Neural progenitor cell (in vitro differentiated cells): ENCODE measurements at regions not wholly inside any gene's neighbourhood (a gene's known extent, or its start where the extent isn't known, plus 50 kb on each side); places are given as distances from the start of the nearest gene placed in this dataset.

ENCODE experiments used
- DNase-seq: peaks from one replicate; pipeline ENCODE4 v3.0.0-alpha.2; 2016; ENCODE audit warnings: low spot score
- H2AFZ ChIP-seq: fragments of 200-600 bp; sonication (generic); replicated peaks from 2 replicates; pipeline ENCODE4 v1.6.1; 2016; ENCODE audit warnings: antibody characterized with exemption
- H3F3A ChIP-seq: fragments of 200-600 bp; sonication (generic); 2 replicates; pipeline ENCODE4 v1.6.1; 2016; ENCODE audit warnings: antibody characterized with exemption, low read depth
- H3K27ac ChIP-seq: fragments of 200-600 bp; sonication (generic); 2 replicates; pipeline ENCODE4 v1.5.1; 2016; ENCODE audit warnings: mild to moderate bottlenecking
- H3K27me3 ChIP-seq: fragments of 200-600 bp; sonication (generic); 2 replicates; pipeline ENCODE4 v1.6.1; 2016; ENCODE audit warnings: mild to moderate bottlenecking, moderate library complexity
- H3K36me3 ChIP-seq: fragments of 200-600 bp; sonication (generic); 2 replicates; pipeline ENCODE4 v1.5.1; 2016
- H3K4me1 ChIP-seq: fragments of 200-600 bp; sonication (generic); 2 replicates; pipeline ENCODE4 v1.6.1; 2016; ENCODE audit warnings: mixed run types
- H3K4me2 ChIP-seq: fragments of 200-600 bp; sonication (generic); 2 replicates; pipeline ENCODE4 v1.6.1; 2016
- H3K4me3 ChIP-seq: fragments of 200-600 bp; sonication (generic); 2 replicates; pipeline ENCODE4 v1.5.1; 2016
- H3K79me2 ChIP-seq: fragments of 200-600 bp; sonication (generic); 2 replicates; pipeline ENCODE4 v1.6.1; 2016; ENCODE audit warnings: low read depth
- H3K9ac ChIP-seq: fragments of 200-600 bp; sonication (generic); 2 replicates; pipeline ENCODE4 v1.6.1; 2016
- H3K9me3 ChIP-seq: fragments of 200-600 bp; sonication (generic); 2 replicates; pipeline ENCODE4 v1.5.1; 2016; ENCODE audit warnings: low read depth
- H4K20me1 ChIP-seq: fragments of 200-600 bp; sonication (generic); 2 replicates; pipeline ENCODE4 v1.6.1; 2016; ENCODE audit warnings: low read depth
- H3K27ac Mint-ChIP-seq: 3 replicates; pipeline ENCODE4 v1.8.0; 2021; ENCODE audit warnings: mixed read lengths
- H3K27me3 Mint-ChIP-seq: 2 replicates; pipeline ENCODE4 v1.8.0; 2022; ENCODE audit warnings: low read depth, mild to moderate bottlenecking, inconsistent platforms, moderate library complexity, mixed read lengths; ENCODE audit not compliant: insufficient read depth
- H3K36me3 Mint-ChIP-seq: 3 replicates; pipeline ENCODE4 v1.8.0; 2021; ENCODE audit warnings: mixed read lengths
- H3K4me1 Mint-ChIP-seq: 3 replicates; pipeline ENCODE4 v1.8.0; 2021; ENCODE audit warnings: mixed read lengths
- H3K4me3 Mint-ChIP-seq: 3 replicates; pipeline ENCODE4 v1.8.0; 2021; ENCODE audit warnings: mild to moderate bottlenecking, moderate library complexity, mixed read lengths
- H3K9me3 Mint-ChIP-seq: 3 replicates; pipeline ENCODE4 v1.8.0; 2020; ENCODE audit warnings: mixed read lengths
- EZH2 ChIP-seq: fragments of 200-600 bp; sonication (generic); IDR thresholded peaks from 2 replicates; pipeline ENCODE4 v1.6.1; 2017; ENCODE audit warnings: antibody characterized with exemption, mild to moderate bottlenecking, moderate library complexity
- EZH2phosphoT487 ChIP-seq: fragments of 200-600 bp; sonication (generic); IDR thresholded peaks from 2 replicates; pipeline ENCODE4 v1.6.1; 2017; ENCODE audit warnings: antibody characterized with exemption
- TF ChIP-seq, protein P1 (sequence below): fragments of 200-600 bp; sonication (generic); IDR thresholded peaks from 2 replicates; pipeline ENCODE4 v1.5.1; 2017; ENCODE audit warnings: antibody characterized with exemption, mild to moderate bottlenecking

DNA sequence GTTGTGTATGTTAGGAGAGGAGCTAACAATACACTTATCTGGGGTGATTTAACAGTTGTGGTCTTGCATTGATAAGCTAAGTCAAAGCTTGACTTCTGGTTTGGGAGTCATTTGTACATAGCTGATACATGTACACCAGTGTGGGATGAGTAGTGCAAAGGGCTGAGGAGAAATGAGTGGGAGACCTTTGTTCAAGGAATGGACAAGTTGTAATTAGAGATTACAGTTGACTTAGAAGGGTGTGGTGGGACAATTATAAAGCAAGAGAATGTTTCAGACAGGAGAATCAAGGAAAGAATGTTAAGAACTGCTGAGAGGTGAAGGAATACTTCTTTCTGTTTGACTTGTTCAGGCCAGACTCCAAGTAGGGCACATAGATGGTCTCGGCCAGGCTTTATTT is 209.7 kb upstream of the STEAP4 start:
- H3K9me3 Mint-ChIP-seq = no peaks in the 10 kb centered on the region

DNA sequence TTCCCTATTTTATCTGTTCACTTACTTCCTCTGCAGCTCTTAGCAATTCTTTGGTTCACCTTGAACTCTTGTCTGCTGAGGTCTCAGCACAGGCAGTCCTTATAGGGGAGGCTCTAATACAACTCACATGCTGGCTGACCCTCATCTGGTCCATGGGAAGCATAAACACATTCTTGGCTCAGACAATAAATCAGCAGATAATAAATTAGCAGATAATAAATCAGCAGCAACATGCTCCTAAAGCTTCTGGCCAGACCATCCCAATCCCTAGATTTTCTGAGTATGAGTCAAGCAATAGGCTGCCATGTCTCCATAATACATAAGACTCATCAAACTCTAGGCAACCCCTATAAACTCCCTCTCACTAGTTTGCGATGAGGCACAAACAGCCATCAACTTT is 208.6 kb upstream of the STEAP4 start:
- Histone ChIP-seq H3K27ac (no peak overlapping the region), H3K4me3 (no peak overlapping the region), H2AFZ (no peak overlapping the region), H3K4me1 (no peaks in the 10 kb centered on the region), H4K20me1 (no peaks in the 10 kb centered on the region), H3K27me3 (no peaks in the 10 kb centered on the region), H3K4me2 (no peak overlapping the region), H3K9ac (no peak overlapping the region), H3K9me3 (no peaks in the 10 kb centered on the region), H3F3A (no peaks in the 10 kb centered on the region), H3K79me2 (no peaks in the 10 kb centered on the region), H3K36me3 (no peaks in the 10 kb centered on the region)
- no peak for DNase-seq
- TF ChIP-seq EZH2phosphoT487 = no peak
- TF ChIP-seq, protein P1, sequence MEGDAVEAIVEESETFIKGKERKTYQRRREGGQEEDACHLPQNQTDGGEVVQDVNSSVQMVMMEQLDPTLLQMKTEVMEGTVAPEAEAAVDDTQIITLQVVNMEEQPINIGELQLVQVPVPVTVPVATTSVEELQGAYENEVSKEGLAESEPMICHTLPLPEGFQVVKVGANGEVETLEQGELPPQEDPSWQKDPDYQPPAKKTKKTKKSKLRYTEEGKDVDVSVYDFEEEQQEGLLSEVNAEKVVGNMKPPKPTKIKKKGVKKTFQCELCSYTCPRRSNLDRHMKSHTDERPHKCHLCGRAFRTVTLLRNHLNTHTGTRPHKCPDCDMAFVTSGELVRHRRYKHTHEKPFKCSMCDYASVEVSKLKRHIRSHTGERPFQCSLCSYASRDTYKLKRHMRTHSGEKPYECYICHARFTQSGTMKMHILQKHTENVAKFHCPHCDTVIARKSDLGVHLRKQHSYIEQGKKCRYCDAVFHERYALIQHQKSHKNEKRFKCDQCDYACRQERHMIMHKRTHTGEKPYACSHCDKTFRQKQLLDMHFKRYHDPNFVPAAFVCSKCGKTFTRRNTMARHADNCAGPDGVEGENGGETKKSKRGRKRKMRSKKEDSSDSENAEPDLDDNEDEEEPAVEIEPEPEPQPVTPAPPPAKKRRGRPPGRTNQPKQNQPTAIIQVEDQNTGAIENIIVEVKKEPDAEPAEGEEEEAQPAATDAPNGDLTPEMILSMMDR = no peak
- no peak for TF ChIP-seq EZH2
- Mint-ChIP-seq H3K27me3 (no peaks in the 10 kb centered on the region), H3K4me1 (no peaks in the 10 kb centered on the region), H3K27ac (no peak overlapping the region), H3K4me3 (no peak overlapping the region), H3K36me3 (no peaks in the 10 kb centered on the region), H3K9me3 (no peaks in the 10 kb centered on the region)

More for the DNA sequence above, 209.7 kb upstream of the STEAP4 start:
- no peak overlapping the region for H3K4me2 ChIP-seq
- no peaks in the 10 kb centered on the region for H3F3A ChIP-seq
- H3K4me1 Mint-ChIP-seq = no peaks in the 10 kb centered on the region
- no peaks in the 10 kb centered on the region for H3K27me3 Mint-ChIP-seq
- H3K27ac ChIP-seq = no peak overlapping the region
- H2AFZ ChIP-seq = no peak overlapping the region
- H3K27ac Mint-ChIP-seq = no peak overlapping the region
- H3K27me3 ChIP-seq = no peaks in the 10 kb centered on the region
- no peaks in the 10 kb centered on the region for H3K36me3 Mint-ChIP-seq
- H3K36me3 ChIP-seq = no peaks in the 10 kb centered on the region
- H3K4me1 ChIP-seq = no peaks in the 10 kb centered on the region
- H4K20me1 ChIP-seq = no peaks in the 10 kb centered on the region
- DNase-seq = no peak
- H3K4me3 ChIP-seq = no peak overlapping the region
- H3K9ac ChIP-seq = no peak overlapping the region
- no peak for TF ChIP-seq EZH2
- TF ChIP-seq EZH2phosphoT487 = no peak
- TF ChIP-seq, protein P1 = no peak
- H3K79me2 ChIP-seq = no peaks in the 10 kb centered on the region
- H3K4me3 Mint-ChIP-seq = no peak overlapping the region
- no peaks in the 10 kb centered on the region for H3K9me3 ChIP-seq

DNA sequence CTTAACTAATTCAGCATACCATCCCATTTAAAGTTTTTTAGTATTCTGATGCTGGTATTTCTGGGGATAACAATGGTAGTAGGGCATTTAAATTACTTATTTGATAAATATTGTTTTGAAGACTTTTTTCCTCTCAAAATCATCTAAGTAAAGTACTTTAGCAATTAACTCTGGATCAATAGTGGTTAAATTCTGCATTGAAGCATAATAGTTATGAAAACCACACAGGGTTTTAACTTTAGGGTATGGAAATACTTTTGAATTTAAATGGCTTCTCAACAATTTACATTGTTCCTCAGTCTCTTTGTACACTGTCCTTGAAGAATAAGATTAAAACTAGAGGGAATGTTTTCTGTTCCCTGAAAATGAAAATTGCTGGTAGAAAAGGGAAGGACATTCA is 202.6 kb upstream of the STEAP4 start:
- no peaks in the 10 kb centered on the region for H3K4me1 Mint-ChIP-seq
- H3K9me3 ChIP-seq = no peaks in the 10 kb centered on the region
- H4K20me1 ChIP-seq = no peaks in the 10 kb centered on the region

DNA sequence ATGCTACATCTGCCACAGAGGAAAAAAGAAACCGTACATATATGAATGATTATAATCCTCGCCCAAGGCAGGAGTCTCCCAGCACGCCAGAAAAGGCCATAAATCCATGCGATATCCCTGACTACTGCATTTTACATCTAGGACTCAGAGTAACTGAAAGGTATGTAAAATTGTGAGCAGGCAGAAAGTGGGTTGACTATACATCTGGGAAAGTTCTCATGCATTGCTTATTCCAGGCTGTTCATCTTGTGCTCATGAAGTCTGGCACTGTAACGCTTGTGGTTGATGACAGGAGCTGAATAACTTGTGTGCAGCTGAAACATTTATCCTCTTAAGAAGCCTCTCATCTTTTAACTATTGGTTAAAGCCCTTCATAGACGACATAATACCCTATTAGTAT is 193.4 kb upstream of the STEAP4 start:
- no peak overlapping the region for H3K4me2 ChIP-seq
- Mint-ChIP-seq H3K4me3 (no peak overlapping the region), H3K27ac (no peak overlapping the region), H3K9me3 (no peaks in the 10 kb centered on the region), H3K4me1 (no peaks in the 10 kb centered on the region), H3K36me3 (no peaks in the 10 kb centered on the region), H3K27me3 (no peaks in the 10 kb centered on the region)
- TF ChIP-seq EZH2phosphoT487 = no peak
- TF ChIP-seq EZH2 = no peak
- TF ChIP-seq, protein P1 = no peak
- no peaks in the 10 kb centered on the region for H3K27me3 ChIP-seq
- no peak overlapping the region for H3K27ac ChIP-seq
- H3K9me3 ChIP-seq = no peaks in the 10 kb centered on the region
- H3K36me3 ChIP-seq = no peaks in the 10 kb centered on the region
- no peak overlapping the region for H3K4me3 ChIP-seq
- no peaks in the 10 kb centered on the region for H4K20me1 ChIP-seq
- H2AFZ ChIP-seq = no peak overlapping the region
- H3F3A ChIP-seq = no peaks in the 10 kb centered on the region
- no peak overlapping the region for H3K9ac ChIP-seq
- DNase-seq = no peak
- no peaks in the 10 kb centered on the region for H3K79me2 ChIP-seq
- H3K4me1 ChIP-seq = no peaks in the 10 kb centered on the region

More for the DNA sequence above, 202.6 kb upstream of the STEAP4 start:
- Histone ChIP-seq H3K4me2 (no peak overlapping the region), H3K27me3 (no peaks in the 10 kb centered on the region), H3K9ac (no peak overlapping the region), H2AFZ (no peak overlapping the region), H3F3A (no peaks in the 10 kb centered on the region), H3K79me2 (no peaks in the 10 kb centered on the region), H3K36me3 (no peaks in the 10 kb centered on the region), H3K4me1 (no peaks in the 10 kb centered on the region), H3K27ac (no peak overlapping the region), H3K4me3 (no peak overlapping the region)
- Mint-ChIP-seq H3K36me3 (no peaks in the 10 kb centered on the region), H3K9me3 (no peaks in the 10 kb centered on the region), H3K4me3 (no peak overlapping the region), H3K27ac (no peak overlapping the region), H3K27me3 (no peaks in the 10 kb centered on the region)
- no peak for TF ChIP-seq EZH2
- no peak for DNase-seq
